PC-3 (cell line): ENCODE measurements at regions not wholly inside any gene's neighbourhood (a gene's known extent, or its start where the extent isn't known, plus 50 kb on each side); places are given as distances from the start of the nearest gene placed in this dataset.

ENCODE experiments used
- ATAC-seq: fragments of 200-7000 bp; cut with Tn5 transposase; 2 replicates; pipeline ENCODE4 v1.9.1; 2020; ENCODE audit warnings: mild to moderate bottlenecking, moderate library complexity
- BruUV-seq: library from RNA; stranded (reverse); fragments of 400-500 nt; replicated peaks from 2 replicates; lab custom pipeline; 2021; lab: Mats Ljungman, UMichigan
- CTCF ChIA-PET: fragments of 300-600 bp; sonication (Branson Sonifier 250); formaldehyde crosslinking; loops from one replicate; lab custom pipeline; 2022; ENCODE audit warnings: antibody characterized with exemption; lab: Charles Lee
- POLR2A ChIA-PET: fragments of 300-600 bp; sonication (Branson Sonifier 250); formaldehyde crosslinking; loops from one replicate; lab custom pipeline; 2022; ENCODE audit warnings: antibody characterized with exemption; ENCODE audit not compliant: unreplicated experiment; lab: Charles Lee
- DNase-seq: peaks from one replicate; pipeline ENCODE4 v3.0.0-alpha.2; 2015
- H2AFZ ChIP-seq: fragments of 300-600 bp; sonication (generic); 2 replicates; pipeline ENCODE4 v1.6.0; 2016; ENCODE audit warnings: antibody characterized with exemption, low read length
- H3F3A ChIP-seq: fragments of 300-600 bp; sonication (generic); one replicate; pipeline ENCODE4 v1.6.0; 2017; ENCODE audit warnings: antibody characterized with exemption, low read length, control low read depth, mild to moderate bottlenecking; ENCODE audit not compliant: unreplicated experiment
- H3K27ac ChIP-seq: fragments of 300-600 bp; sonication (generic); 2 replicates; pipeline ENCODE4 v1.5.1; 2016; ENCODE audit warnings: mild to moderate bottlenecking, low read length
- H3K27me3 ChIP-seq: fragments of 300-600 bp; sonication (generic); 2 replicates; pipeline ENCODE4 v1.6.1; 2016; ENCODE audit warnings: low read length, mixed read lengths
- H3K36me3 ChIP-seq: fragments of 300-600 bp; sonication (generic); 2 replicates; pipeline ENCODE4 v1.6.1; 2016; ENCODE audit warnings: low read depth, mixed run types, low read length, mixed read lengths
- H3K4me1 ChIP-seq: fragments of 300-600 bp; sonication (generic); 2 replicates; pipeline ENCODE4 v1.5.1; 2016; ENCODE audit warnings: low read length; ENCODE audit not compliant: insufficient read depth
- H3K4me2 ChIP-seq: fragments of 300-600 bp; sonication (generic); 2 replicates; pipeline ENCODE4 v1.6.0; 2016; ENCODE audit warnings: low read length
- H3K4me3 ChIP-seq: fragments of 300-600 bp; sonication (generic); 2 replicates; pipeline ENCODE4 v1.5.1; 2016; ENCODE audit warnings: mild to moderate bottlenecking, low read length, mixed read lengths
- H3K79me2 ChIP-seq: fragments of 300-600 bp; sonication (generic); 2 replicates; pipeline ENCODE4 v1.6.1; 2017; ENCODE audit warnings: low read length, mixed read lengths
- H3K9ac ChIP-seq: fragments of 300-600 bp; sonication (generic); 2 replicates; pipeline ENCODE4 v1.6.0; 2016; ENCODE audit warnings: mild to moderate bottlenecking, low read length
- H3K9me2 ChIP-seq: fragments of 300-600 bp; sonication (generic); replicated peaks from 2 replicates; pipeline ENCODE4 v1.6.1; 2016; ENCODE audit warnings: mixed run types, low read length, mixed read lengths
- H3K9me3 ChIP-seq: fragments of 300-600 bp; sonication (generic); 2 replicates; pipeline ENCODE4 v1.6.1; 2016; ENCODE audit warnings: low read length, mixed read lengths
- H4K20me1 ChIP-seq: fragments of 300-600 bp; sonication (generic); 2 replicates; pipeline ENCODE4 v1.6.1; 2016; ENCODE audit warnings: low read length, mixed read lengths
- EZH2 ChIP-seq: fragments of 300-600 bp; sonication (generic); IDR thresholded peaks from one replicate; pipeline ENCODE4 v1.6.1; 2017; ENCODE audit warnings: antibody characterized with exemption, mild to moderate bottlenecking, low read length; ENCODE audit not compliant: unreplicated experiment
- EZH2phosphoT487 ChIP-seq: fragments of 300-600 bp; sonication (generic); IDR thresholded peaks from 2 replicates; pipeline ENCODE4 v1.6.1; 2018; ENCODE audit warnings: mild to moderate bottlenecking, antibody characterized with exemption, low read length, borderline replicate concordance
- intact Hi-C: fragments of 100-400 bp; cut with micrococcal nuclease; formaldehyde crosslinking; loops from 2 replicates; pipeline ENCODE4 v1.9.0; 2023
- TF ChIP-seq, protein P1 (sequence below): fragments of 300-600 bp; sonication (generic); conservative IDR thresholded peaks from 2 replicates; pipeline ENCODE4 v1.5.1; 2017; ENCODE audit warnings: antibody characterized with exemption, low read depth, mild to moderate bottlenecking, low read length

DNA sequence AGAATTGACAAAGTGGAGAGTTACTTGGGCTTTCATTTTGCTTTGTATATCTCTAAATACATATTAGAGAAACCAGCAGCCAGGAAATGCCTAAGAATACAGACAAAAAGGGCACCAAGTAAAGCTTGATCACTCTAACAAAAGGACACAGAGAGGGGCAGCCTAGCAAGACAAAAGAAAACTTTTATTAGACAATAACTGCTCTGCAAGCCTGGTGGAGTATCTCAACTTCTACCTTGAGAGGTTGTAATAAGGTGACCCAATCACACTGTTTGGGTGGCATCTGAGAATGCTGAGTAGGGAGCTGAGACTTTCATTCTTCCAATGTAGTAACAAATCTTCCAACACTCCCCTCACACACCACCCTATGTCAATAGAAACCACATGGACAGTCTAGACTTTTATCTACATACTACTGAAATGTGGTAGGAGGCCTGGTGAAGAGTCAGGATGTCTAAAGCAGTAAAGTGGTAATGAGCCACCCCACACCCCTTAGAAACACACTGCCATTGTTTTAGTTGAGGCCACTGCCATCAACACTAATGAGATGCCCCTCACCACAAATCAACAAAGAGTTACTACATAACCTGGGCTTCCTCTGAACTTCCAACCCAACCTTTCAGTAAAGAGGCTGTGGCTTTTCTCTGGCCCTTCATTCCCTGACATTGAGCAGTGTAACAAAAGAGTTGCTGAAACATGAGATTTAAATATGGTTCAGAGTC is 726.7 kb upstream of the POU3F3 start:
- no TSS peak for BruUV-seq

DNA sequence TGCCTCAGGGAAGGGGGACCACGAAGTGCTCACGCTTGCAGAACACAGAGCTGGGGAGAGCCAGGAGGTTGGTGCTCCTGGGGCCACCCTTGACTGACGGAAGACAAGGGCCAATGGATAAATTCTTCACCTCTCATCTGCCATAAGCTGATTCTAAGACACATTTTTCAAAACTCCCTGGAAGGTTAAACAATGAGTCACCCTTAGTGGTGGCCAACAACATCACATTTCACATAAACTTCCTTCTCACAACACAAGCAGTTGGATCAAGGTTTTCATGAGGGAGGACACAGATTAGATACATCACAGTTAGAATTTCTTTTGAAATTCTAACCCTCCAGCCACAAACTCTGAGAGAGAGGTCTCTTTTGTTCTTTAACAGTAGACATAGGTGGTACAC is 713.6 kb upstream of the POU3F3 start:
- ChIA-PET CTCF (interaction anchor here (0.7 kb wide), 1 partner anchor 852 kb away, joined by 3 read pairs; no protein-coding TSS in a partner anchor), POLR2A (no interaction called here)
- BruUV-seq = no TSS peak
- H4K20me1 ChIP-seq = no peaks in the 10 kb centered on the region
- TF ChIP-seq, protein P1, sequence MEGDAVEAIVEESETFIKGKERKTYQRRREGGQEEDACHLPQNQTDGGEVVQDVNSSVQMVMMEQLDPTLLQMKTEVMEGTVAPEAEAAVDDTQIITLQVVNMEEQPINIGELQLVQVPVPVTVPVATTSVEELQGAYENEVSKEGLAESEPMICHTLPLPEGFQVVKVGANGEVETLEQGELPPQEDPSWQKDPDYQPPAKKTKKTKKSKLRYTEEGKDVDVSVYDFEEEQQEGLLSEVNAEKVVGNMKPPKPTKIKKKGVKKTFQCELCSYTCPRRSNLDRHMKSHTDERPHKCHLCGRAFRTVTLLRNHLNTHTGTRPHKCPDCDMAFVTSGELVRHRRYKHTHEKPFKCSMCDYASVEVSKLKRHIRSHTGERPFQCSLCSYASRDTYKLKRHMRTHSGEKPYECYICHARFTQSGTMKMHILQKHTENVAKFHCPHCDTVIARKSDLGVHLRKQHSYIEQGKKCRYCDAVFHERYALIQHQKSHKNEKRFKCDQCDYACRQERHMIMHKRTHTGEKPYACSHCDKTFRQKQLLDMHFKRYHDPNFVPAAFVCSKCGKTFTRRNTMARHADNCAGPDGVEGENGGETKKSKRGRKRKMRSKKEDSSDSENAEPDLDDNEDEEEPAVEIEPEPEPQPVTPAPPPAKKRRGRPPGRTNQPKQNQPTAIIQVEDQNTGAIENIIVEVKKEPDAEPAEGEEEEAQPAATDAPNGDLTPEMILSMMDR = no peak
- TF ChIP-seq EZH2 (no peak), EZH2phosphoT487 (no peak)
- ATAC-seq = no peak
- H3K9ac ChIP-seq = no peak overlapping the region
- peaks cover 6% of the 10 kb centered on the region; the same call in 1 of the 2 replicates for H3K27me3 ChIP-seq
- peak; percentile 5 for DNase-seq
- no peaks in the 10 kb centered on the region for H3F3A ChIP-seq
- H3K9me2 ChIP-seq = no peaks in the 10 kb centered on the region
- no peaks in the 10 kb centered on the region for H3K79me2 ChIP-seq
- no peak overlapping the region for H3K27ac ChIP-seq
- intact Hi-C loops = no loop called here
- no peaks in the 10 kb centered on the region for H3K9me3 ChIP-seq
- H3K4me2 ChIP-seq = no peak overlapping the region
- H2AFZ ChIP-seq = no peak overlapping the region
- H3K4me1 ChIP-seq = no peaks in the 10 kb centered on the region
- no peaks in the 10 kb centered on the region for H3K36me3 ChIP-seq
- no peak overlapping the region for H3K4me3 ChIP-seq

More for the DNA sequence above, 726.7 kb upstream of the POU3F3 start:
- no peaks in the 10 kb centered on the region for H3K79me2 ChIP-seq
- peaks cover 11% of the 10 kb centered on the region for H3K27me3 ChIP-seq
- no peaks in the 10 kb centered on the region for H3K4me1 ChIP-seq
- no peaks in the 10 kb centered on the region for H3K9me2 ChIP-seq
- no peaks in the 10 kb centered on the region for H3K9me3 ChIP-seq
- H3K9ac ChIP-seq = no peak overlapping the region
- H3K4me2 ChIP-seq = no peak overlapping the region
- no peak for TF ChIP-seq EZH2phosphoT487
- TF ChIP-seq, protein P1 = no peak
- no peak for TF ChIP-seq EZH2
- intact Hi-C loops = no loop called here
- DNase-seq (no peak), ATAC-seq (no peak)
- no peak overlapping the region for H2AFZ ChIP-seq
- no peaks in the 10 kb centered on the region for H3K36me3 ChIP-seq
- no peak overlapping the region for H3K4me3 ChIP-seq
- ChIA-PET POLR2A (no interaction called here), CTCF (no interaction called here)
- H4K20me1 ChIP-seq = no peaks in the 10 kb centered on the region
- H3K27ac ChIP-seq = no peak overlapping the region
- no peaks in the 10 kb centered on the region for H3F3A ChIP-seq

DNA sequence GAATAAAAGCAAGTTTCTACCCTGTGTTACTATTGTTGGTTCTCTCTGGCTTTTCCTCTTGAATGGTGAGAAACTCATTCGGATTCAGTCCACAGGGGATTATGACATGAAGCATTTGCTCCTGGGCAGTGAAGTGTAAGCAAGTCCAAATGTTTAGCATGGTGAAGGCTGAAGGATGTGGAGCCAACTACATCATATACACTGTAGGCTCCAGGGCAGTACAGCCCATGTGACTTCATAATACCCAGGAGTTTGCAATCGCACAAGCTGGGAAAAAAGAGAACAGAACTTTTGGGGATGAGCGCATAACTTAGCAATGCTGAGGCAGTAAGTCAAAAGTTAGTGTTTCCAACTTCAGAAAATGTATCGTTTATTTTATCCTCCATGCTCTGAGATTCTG is 695.7 kb upstream of the POU3F3 start:
- ChIA-PET POLR2A (no interaction called here), CTCF (no interaction called here)
- H3K4me3 ChIP-seq = no peak overlapping the region
- H3K9me3 ChIP-seq = no peaks in the 10 kb centered on the region
- H4K20me1 ChIP-seq = no peaks in the 10 kb centered on the region
- H3K36me3 ChIP-seq = no peaks in the 10 kb centered on the region
- TF ChIP-seq, protein P1 = no peak
- TF ChIP-seq EZH2phosphoT487 = no peak
- TF ChIP-seq EZH2 = no peak
- no peaks in the 10 kb centered on the region for H3K9me2 ChIP-seq
- H3K79me2 ChIP-seq = no peaks in the 10 kb centered on the region
- intact Hi-C loops = no loop called here
- DNase-seq (no peak), ATAC-seq (no peak)
- no TSS peak for BruUV-seq
- no peak overlapping the region for H3K9ac ChIP-seq
- H3F3A ChIP-seq = no peaks in the 10 kb centered on the region
- peaks cover 37% of the 10 kb centered on the region for H3K27me3 ChIP-seq
- H3K4me1 ChIP-seq = no peaks in the 10 kb centered on the region
- H3K4me2 ChIP-seq = no peak overlapping the region
- no peak overlapping the region for H3K27ac ChIP-seq
- no peak overlapping the region for H2AFZ ChIP-seq
